Bronchial epithelial cell (primary cell): ENCODE measurements at regions not wholly inside any gene's neighbourhood (a gene's known extent, or its start where the extent isn't known, plus 50 kb on each side); places are given as distances from the start of the nearest gene placed in this dataset.

Experiments used
- DNase-seq: peaks from one replicate; pipeline ENCODE4 v3.0.0-alpha.2; 2010; ENCODE audit warnings: low read depth
- FAIRE-seq: peaks from 2 replicates; lab custom pipeline; 2011; peaks lifted over from hg19 to GRCh38; lab: Jason Lieb, UNC
- H3K27me3 ChIP-seq: 2 replicates; pipeline ENCODE4 v1.5.1; 2011; ENCODE audit warnings: low read length; ENCODE audit not compliant: control insufficient read depth, insufficient read depth
- H3K36me3 ChIP-seq: 2 replicates; pipeline ENCODE4 v1.5.1; 2011; ENCODE audit warnings: low read length; ENCODE audit not compliant: control insufficient read depth, insufficient read depth
- H3K4me3 ChIP-seq: 2 replicates; pipeline ENCODE4 v1.5.1; 2011; ENCODE audit warnings: mild to moderate bottlenecking, low read depth, low read length, control low read depth
- CTCF ChIP-seq: IDR thresholded peaks from 2 replicates; pipeline ENCODE4 v1.5.1; 2011; ENCODE audit warnings: mild to moderate bottlenecking, moderate library complexity, low read length, control low read depth, inconsistent platforms; ENCODE audit not compliant: insufficient read depth, severe bottlenecking

- Histone ChIP-seq H3K4me3 (no peak overlapping the region), H3K27me3 (no peaks in the 10 kb centered on the region), H3K36me3 (no peaks in the 10 kb centered on the region)
- FAIRE-seq (no peak), DNase-seq (peak; percentile 52)
- TF ChIP-seq CTCF = peak; percentile 91
These were observed 308.3 kb upstream of the SLC8A1 start for GRCh38 chr2:40760071-40760666.

DNA sequence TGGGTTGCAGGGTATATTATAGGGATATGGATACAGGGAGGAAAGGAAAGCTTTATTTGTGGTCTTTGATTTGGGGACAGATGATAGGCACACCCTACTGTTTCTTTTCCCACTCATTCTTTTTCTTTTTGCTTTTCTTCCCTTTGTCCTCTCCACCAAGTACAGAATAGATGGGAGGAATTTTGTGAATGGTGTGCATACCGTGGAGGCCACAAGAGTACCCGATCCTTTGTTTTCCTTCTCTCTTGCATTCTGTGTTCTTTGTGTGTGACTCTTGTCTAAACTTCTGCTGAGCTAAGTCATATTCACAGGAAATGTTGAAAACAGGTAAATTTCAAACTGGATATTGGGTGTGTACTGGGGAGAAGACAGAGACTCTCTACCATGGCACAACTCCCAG, 321.4 kb upstream of the SLC8A1 start:
- Histone ChIP-seq H3K36me3 (no peaks in the 10 kb centered on the region), H3K27me3 (no peaks in the 10 kb centered on the region), H3K4me3 (no peak overlapping the region)
- no peak for FAIRE-seq
- no peak for DNase-seq
- no peak for TF ChIP-seq CTCF

DNA sequence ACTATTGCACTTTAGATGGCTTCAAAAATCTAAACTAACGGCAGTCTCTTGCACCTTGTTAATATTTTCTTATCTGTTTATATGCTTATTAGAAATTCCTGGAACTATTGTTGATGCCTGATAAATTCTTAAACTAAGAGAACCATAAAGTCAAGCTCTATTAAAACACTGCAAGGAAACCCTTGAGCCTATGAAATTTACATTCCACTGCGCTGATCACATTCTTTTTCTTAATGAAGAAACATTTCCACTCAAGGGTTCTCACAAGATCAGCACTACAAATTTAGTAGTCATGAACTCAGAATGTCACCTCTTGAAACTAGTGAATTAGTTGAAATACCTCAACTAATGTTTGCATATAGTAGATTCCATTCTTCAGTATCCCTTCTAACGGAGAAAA, 331.8 kb upstream of the SLC8A1 start:
- Histone ChIP-seq H3K27me3 (no peaks in the 10 kb centered on the region), H3K36me3 (no peaks in the 10 kb centered on the region), H3K4me3 (no peak overlapping the region)
- DNase-seq = no peak
- TF ChIP-seq CTCF = no peak
- FAIRE-seq = no peak

- no peak for FAIRE-seq
- TF ChIP-seq CTCF = no peak
These were observed 334.7 kb upstream of the SLC8A1 start for GRCh38 chr2:40786636-40787035.

GRCh38 chr2:40797120-40797519, 345.2 kb upstream of the SLC8A1 start:
- H3K4me3 ChIP-seq = no peak overlapping the region
- H3K27me3 ChIP-seq = no peaks in the 10 kb centered on the region
- H3K36me3 ChIP-seq = no peaks in the 10 kb centered on the region
- FAIRE-seq (no peak), DNase-seq (peak; percentile 52)
- TF ChIP-seq CTCF = no peak

More at GRCh38 chr2:40786636-40787035, 334.7 kb upstream of the SLC8A1 start:
- Histone ChIP-seq H3K27me3 (no peaks in the 10 kb centered on the region), H3K4me3 (no peak overlapping the region), H3K36me3 (no peaks in the 10 kb centered on the region)
- DNase-seq = no peak

- Histone ChIP-seq H3K4me3 (no peak overlapping the region), H3K36me3 (no peaks in the 10 kb centered on the region), H3K27me3 (no peaks in the 10 kb centered on the region)
- FAIRE-seq (no peak), DNase-seq (peak; percentile 27)
- TF ChIP-seq CTCF = no peak
These were observed 352.0 kb upstream of the SLC8A1 start for GRCh38 chr2:40803900-40804299.
